Activated T-cell treated with anti-CD3 and anti-CD28 coated beads for 24 hours (primary cell): ENCODE measurements at regions not wholly inside any gene's neighbourhood (a gene's known extent, or its start where the extent isn't known, plus 50 kb on each side); places are given as distances from the start of the nearest gene placed in this dataset.

Experiments
- DNase-seq: peaks from one replicate; pipeline ENCODE4 v3.0.0-alpha.2; 2020; ENCODE audit warnings: low read depth

GRCh38 chr4:137632842-137633241 lies 100.5 kb upstream of the PCDH18 start:
- no peak for DNase-seq

GRCh38 chr4:137631605-137632004 lies 99.3 kb upstream of the PCDH18 start:
- DNase-seq = no peak

DNA sequence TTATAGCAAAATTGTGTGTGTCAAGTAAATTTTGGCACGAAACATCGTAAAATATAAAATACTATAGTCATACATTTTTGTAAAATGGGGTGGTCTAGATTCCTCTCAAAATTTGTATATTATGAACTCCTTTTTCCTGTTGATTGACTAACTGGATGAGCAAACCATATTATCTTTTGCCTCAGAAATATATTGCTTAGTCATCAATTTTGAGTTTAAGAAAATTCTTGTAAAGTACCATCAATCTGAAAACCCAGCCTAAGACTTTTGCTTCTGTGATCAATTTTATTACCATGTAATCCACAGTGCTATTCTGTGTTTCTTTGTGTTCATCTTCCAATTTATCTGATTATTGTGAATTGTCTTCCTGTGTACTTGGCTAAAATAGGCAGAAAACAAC lies 98.0 kb upstream of the PCDH18 start:
- no peak for DNase-seq

DNA sequence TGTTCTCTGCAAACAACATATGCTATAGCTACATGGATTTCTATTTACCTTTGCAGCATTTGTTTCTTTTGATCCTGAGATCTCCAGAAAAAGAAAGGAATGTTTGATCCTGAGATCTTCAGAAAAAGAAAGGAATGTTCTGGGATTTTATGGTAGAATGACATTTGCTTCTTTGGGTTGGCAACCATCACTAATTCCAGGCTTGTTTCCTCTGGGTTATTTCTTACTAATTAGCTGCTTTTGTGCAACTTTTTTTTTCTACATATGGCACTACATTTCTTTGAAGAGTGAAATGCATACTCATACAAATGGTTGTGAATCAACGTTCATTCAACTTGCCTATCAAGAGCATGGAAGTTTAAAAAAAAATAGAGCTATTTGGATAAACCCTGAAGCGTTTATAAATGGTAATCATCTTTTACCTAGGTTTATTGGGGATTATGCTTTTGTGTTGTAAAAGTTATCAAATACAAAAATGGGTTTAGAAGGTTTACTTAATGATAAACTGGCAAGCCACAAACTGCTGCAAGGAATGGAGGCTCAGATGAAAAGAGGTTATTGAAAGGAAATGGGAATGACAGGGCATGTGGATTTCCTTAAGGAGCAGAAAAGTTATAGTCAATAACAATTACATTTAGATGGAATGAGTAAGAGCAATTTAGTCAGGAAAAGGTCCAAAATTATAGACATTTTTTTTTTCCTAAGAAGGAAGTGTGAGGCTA lies 95.6 kb upstream of the PCDH18 start:
- DNase-seq = no peak

- no peak for DNase-seq
Measured at GRCh38 chr4:137626942-137627738, 94.8 kb upstream of the PCDH18 start.

DNA sequence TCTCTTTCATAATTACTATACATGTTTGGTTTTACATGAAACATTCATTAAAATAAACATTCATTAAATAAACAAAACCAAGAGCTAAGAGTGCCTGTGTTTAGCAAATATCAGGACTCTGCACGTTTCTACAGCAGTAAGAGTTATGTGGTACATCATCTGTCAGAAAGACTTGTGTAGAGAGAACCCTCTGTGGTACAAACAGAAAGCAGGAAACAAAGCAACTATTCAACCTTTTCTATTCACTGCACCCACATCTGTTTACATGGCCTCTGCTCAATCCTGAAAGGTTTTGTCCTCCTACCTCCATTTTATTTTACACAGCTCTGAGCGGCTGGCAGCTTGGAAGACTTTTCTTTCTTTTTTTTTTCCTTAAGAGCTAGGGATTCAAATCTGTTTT lies 90.7 kb upstream of the PCDH18 start:
- DNase-seq = no peak

GRCh38 chr4:137621056-137621455 lies 88.8 kb upstream of the PCDH18 start:
- no peak for DNase-seq

GRCh38 chr4:137614491-137614890 lies 82.2 kb upstream of the PCDH18 start:
- no peak for DNase-seq

- DNase-seq = no peak
Measured at GRCh38 chr4:137611998-137612700, 79.9 kb upstream of the PCDH18 start.

DNA sequence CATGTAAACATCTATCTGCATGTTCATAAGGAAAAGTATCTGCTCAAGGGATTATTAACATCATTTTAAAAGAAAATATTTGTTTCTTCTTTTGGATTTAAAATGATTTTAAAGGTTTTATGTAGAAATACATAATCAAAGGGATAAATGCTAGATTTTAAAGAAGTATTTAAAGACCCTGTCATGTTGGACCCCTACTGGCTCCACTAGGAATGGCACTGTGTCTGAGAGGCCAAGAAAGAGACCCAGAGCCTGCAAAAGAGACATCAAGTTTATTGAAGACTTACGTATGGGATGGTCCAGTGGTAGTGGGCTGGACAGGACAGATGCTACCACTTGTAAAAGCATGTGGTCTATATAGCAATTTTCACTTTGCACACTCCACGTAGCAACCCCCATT lies 78.7 kb upstream of the PCDH18 start:
- no peak for DNase-seq

- DNase-seq = no peak
Measured at GRCh38 chr4:137609718-137610430, 77.6 kb upstream of the PCDH18 start.

DNA sequence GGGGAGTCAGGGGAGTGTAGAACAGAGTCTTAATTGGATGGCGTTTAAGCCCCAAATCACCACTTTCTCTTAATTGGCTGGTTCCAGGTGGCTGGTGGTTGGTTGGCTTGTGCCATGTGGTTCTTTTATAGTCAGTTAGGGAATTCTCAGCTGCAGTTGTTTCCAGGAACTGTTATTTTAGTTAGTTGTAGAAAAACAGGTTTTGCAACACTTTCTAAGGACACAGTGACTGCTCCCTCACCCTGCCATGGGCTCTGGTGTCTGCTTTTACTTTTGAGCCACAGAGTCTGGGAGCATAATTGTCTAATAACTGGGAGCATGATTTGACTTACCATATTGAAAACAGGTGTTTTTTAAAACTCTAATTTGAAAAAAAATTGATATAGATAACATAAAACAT lies 75.8 kb upstream of the PCDH18 start:
- no peak for DNase-seq

DNA sequence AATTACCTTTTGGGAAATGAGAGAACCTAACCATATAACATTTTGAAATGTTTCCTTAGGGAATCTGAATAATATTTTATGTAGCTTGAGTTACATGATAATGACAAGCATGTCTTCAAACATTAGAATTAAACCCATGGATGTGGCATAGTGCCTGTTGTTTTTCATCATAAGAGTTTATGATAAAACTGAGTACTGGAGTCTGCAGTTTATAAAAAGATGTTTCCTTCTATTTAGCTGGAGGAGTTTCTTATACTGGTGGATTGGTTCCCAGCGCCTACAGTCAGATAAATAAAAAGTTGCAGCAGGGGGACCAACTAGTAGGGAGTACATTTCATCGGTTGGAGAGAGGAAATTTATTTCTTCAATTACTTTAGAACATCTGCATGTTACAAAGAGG lies 70.1 kb upstream of the PCDH18 start:
- no peak for DNase-seq

DNA sequence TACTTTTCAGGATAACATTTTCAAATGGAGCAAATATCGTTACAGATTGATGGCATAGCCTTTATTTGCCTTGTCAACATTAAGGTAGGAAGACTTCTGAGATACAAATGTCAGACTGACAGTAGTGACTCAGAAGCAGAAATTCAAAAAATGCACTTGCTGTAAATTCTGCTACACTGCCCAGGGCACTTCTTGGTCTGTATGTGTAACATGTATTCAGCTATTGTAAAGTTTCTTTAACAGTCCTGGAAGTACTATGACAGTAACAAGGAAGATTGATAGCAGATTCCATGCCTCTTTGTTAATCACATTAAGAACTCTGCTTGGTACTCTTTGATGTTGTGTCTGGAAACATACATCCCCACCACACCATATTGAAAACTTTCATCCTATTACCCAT lies 69.6 kb upstream of the PCDH18 start:
- DNase-seq = no peak

DNA sequence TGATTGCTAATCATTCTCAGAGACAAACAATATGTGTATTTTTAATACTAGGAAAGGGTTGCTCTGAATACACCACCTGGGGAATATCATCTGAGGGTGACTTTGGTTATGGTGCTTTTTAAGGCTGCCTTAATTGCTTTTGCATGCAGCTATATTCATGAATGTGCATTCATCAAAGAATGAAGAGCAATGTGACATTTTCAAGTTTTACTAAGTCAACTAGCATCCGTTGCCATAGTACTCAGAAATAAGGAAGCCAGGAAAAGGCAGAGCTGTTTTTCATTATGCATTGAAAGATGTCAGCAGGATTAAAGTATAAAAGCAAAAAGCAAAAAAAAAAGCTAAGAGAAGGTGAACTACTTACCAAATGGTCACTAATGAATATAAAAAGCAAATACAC lies 67.4 kb upstream of the PCDH18 start:
- DNase-seq = no peak

DNA sequence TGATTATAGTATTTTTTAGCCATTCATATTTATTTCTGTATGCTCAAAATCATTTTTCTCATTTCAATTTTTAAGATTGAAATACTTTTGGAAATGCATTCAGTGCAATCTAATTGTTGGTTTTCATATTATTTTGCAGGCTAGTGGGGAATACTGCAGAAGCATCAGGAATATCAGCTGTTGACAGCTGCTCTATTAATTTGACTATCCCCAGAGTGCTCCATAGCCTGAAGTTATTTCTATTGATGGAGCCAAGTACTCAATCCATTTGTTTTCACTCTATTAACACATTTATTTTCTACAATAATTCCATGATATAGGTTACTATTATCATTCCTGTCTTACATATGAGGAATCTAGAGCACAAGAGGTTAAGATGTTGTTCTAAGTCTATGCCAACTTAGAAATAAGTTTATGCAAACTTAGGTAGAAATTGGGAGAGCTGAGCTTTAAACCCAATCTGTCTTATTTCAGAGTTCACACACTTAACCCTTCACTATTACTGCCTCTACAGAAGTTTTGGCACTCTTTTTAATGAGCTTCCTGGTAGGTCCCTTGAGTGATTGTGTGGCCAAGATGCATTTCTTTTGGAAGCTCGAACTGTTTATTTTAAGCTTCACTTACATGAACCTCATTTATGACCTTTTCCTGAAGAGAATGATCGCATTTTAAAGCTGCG lies 65.6 kb upstream of the PCDH18 start:
- no peak for DNase-seq

- no peak for DNase-seq
Measured at GRCh38 chr4:137587796-137588195, 55.5 kb upstream of the PCDH18 start.

DNA sequence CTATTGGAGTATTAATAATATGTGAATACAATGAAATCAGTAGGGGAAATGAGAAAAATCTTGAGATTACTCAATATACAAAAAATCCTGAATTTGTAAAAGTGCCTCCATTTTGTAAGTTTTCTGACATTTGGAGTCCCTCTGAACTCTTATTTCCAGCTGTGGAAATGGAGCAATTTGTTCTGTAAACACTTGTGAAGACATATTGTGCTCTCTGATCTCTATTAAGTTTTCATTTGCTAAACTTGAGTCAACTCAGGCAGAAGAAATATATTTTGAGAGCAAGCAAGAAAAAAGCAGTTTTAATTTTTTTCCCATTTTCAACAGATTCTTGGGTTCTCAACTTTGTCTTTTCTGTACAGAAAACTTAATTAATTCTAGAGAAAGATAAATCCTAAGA lies 51.4 kb upstream of the PCDH18 start:
- no peak for DNase-seq
